GM15510 (cell line): ENCODE measurements at regions not wholly inside any gene's neighbourhood (a gene's known extent, or its start where the extent isn't known, plus 50 kb on each side); places are given as distances from the start of the nearest gene placed in this dataset.

Experiments used
- POLR2A ChIP-seq: IDR thresholded peaks from 3 replicates; pipeline ENCODE4 v1.6.1; 2011; ENCODE audit warnings: borderline replicate concordance; ENCODE audit not compliant: insufficient read length; ENCODE audit errors: extremely low read depth

DNA sequence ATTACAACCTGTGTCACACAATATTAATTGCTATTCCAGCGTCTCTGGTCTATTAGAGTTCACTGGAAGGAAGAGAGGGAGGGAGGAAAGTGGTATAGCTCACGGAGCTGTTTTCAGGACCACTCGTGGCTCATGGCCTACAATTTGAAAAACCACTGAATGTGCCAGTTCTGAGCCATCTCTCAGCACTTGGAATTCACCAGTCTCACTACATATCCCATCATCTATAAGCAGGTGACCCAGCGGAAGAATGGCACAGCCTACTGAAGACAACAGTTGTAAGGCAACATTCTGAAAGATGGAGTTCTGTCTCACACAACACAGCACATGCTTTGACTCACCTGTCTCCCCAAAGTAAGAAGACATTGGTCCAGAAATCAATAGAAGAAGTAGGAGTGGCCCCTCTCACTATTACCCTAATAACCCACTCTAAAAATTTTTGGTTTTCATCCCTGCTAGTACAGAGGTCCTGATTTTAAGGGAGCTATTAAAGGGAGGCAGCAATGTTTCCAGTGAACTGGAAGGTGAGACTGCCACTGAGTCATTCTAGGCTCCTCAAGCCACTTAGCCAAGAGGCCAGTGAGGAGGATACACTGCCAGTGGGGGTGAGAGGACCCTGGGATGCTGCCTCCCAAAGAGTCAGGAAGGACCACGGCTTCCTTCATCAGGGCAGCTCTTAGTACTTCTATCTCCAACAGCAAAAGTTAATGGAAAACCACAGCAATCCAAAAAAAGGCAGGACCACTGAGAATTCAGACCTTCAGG lies 50.0 kb upstream of the DOCK9 start:
- TF ChIP-seq POLR2A, result no peak

DNA sequence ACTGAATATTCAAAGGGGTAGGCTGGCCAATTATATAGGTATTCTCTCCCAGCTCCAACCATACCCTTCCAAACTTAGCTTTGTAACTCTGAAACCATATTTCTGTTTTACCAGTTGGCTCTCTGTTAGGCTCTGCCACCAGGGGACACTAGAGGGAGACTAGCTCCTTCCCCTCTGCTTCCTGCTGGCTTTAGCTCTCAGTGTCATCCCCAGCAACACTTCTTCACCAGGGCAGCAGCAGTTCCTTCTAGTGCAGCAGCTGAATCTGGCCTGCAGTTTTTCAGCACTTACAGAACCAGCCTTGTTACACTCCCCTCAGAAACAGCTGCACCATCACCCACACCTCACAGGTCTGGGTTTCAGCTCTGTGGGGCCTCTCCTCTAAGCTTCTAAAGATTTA lies 51.0 kb upstream of the DOCK9 start:
- no peak for TF ChIP-seq POLR2A

DNA sequence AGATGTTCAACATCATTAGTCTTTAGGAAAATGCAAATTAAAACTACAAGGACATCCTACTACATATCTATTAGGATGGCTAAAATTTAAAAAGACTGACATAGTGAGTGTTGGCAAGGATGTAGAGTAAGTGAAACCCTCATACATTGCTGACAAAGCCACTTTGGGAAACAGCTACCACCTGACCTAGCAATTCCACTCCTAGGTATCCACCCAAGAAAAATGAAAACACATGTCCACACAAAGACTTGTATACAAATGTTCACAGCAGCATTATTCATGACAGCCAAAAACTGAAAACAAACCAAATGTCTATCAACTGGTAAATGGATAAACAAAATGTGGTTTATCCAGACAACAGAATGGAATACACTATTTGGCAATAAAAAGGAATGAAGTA lies 51.7 kb upstream of the DOCK9 start:
- no peak for TF ChIP-seq POLR2A

DNA sequence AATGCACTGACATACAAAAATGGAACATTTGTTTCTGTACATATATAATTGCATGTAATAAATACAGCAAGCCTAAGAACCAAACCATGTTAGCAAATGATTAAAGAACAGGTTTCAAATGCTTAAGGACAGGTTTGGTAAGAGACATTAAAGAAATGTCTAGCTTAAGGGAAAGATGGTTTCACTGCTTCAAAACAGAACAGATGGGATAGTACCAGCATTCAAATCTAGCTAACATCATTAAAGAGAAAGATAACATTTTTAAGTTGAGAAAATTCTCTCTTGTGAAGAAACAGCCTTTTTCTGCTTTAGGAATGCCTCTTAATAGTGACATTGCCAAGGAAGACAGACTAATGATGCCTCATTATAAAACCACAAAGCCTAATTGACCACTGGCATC lies 52.5 kb upstream of the DOCK9 start:
- no peak for TF ChIP-seq POLR2A

DNA sequence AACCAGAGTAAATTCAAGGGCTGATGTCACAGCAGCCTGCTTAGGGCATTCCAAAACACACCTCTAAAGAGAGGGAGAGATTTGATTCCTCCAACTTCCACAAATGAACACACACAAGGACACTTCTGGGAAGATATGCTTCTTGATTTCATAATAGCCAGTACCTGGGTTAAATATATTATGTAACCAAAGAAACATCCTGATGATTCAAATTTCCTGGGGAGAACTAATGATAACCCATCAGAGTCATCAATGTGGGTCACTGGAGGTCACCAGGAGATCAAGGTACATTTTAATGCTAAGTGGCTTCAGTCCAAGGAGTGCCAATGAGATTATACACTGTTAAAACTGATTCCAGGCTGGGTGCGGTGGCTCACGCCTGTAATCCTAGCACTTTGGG lies 54.0 kb upstream of the DOCK9 start:
- no peak for TF ChIP-seq POLR2A

DNA sequence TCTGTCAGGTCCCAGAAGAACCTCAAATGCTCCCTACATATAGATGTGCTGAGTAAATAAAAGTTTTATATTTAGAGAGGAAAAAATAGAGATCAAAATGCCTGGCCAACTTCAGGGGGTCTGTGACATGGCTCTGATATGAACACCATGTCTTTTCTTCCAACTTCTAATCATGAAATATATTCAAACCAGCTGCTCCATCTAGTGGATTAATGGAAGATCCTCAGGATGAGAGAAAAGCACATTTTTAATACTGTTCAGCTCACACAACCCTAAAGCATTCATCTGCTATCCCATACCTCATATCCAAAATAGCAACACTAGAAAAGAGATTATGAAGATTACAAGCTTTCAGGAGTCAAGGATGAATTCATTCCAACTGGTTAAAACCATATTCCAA lies 56.0 kb upstream of the DOCK9 start:
- TF ChIP-seq POLR2A, result no peak

DNA sequence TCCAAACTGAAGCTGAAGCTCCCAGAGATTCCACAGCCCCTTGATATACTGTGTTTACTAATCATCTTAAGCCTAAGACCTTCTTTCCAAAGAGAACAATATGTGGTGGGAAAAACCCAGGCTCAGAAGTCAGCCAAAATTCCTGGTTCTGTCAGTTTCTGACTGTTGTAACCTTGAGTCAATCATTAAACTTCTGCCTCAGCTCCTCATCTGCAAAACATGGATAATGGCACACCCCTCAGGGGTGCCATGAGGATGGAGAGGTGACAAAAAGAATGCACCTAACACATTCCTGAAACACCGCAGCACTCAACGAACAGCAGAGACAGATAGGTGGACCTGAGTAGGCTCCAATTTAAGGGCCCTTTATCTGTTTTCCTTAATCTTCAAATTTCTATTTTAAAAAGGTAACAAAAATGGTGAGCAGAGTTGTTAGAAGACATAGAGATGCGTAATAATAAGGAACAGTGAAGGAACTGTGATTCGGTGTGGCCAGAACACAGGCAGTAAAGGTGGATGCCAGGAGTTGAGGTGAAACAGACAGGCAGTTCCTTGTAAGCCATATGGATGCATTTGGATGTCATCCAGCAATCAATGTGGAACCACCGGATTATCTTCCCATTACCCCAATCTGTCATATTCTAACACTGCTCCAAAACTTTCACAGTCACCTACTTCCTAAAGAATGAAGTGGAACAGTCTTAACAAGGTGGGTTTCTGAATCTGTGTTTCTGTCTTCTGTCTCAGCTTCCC lies 56.6 kb upstream of the DOCK9 start:
- no peak for TF ChIP-seq POLR2A

DNA sequence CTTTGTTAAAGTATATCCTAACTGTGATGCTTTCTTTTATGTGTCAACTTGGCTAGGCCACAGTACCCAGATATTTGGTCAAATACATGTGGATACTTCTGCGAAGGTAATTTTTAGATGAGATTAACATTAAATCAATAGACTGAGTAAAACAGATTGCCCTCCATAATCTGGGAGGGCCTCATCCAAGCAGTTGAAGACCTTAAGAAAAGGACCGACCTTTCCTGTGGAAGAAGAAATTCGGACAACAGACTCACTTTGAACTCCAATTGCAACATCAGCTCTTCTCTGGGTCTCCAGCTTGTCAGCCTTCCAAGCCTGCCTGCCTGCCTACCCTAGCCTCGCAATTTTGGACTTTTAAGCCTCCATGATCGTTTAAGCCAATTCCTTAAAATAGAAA lies 57.9 kb upstream of the DOCK9 start:
- no peak for TF ChIP-seq POLR2A

DNA sequence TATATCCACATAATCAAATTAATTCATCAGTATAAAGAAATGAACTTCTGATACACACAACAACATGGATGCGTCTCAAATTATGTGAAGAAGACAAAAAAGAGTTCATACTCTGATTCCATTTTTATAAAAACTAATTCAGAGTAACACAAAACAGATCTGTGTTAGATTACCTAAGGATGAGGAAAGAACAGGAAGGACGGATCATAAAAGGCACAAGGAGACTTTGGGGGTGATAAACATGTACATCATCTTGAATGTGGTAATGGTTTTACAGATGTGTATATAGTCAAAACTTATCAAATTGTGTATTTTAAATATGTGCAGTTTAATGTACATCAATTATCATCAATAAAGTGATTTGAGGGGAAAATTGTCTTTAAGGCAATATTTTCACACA lies 59.9 kb upstream of the DOCK9 start:
- no peak for TF ChIP-seq POLR2A

DNA sequence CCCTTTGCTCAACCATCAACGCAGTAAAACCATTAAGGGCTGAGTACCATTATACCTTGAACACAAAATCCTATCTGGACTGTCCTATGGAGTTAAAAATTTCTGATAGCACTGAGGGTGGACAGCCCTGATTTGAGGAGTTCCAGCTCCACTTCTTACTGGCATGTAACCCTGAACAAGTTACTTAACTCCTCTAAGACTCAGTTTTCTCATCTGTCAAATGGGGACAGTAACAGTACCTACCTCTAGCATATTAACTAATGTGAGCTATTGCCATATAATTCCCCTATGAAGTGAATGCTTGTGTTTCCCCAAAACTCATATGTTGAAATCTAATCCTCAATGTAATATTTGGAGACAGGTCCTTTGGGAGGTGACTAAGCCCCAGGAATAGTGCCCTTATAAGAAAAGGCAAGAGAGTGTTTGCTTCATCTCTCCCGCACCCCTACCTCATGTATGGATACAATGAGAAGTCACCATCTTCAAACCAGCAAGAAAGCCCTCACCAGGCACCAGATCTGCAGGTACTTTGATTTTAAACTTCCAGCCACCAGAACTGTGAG lies 61.9 kb upstream of the DOCK9 start:
- TF ChIP-seq POLR2A, result no peak

DNA sequence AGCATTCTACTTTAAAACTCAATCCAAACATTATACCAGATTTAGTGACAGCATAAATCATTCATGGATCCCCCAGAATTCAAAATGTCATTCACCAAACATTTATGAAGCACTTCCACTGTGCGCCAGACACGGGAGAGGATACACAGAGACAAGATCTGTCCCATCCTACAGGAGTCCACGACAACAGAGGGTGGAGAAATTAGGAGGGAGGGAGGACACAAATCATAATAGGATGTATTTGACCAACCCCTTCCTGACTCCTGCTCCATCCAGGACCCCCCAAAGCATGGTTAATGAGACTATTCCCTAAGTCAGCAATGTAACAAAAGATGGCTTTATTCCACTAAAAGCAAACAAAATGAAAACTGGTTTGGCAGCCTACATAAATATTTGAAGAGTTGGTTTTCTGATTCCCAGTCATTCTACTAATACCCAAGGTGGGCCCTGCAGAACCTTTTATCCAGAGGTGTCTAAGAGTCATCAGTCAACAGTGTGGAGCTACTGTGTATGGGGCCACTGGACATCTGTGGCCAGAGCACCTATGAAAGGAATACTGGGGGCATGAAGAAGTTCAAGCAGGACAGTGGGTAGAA lies 62.8 kb upstream of the DOCK9 start:
- no peak for TF ChIP-seq POLR2A

DNA sequence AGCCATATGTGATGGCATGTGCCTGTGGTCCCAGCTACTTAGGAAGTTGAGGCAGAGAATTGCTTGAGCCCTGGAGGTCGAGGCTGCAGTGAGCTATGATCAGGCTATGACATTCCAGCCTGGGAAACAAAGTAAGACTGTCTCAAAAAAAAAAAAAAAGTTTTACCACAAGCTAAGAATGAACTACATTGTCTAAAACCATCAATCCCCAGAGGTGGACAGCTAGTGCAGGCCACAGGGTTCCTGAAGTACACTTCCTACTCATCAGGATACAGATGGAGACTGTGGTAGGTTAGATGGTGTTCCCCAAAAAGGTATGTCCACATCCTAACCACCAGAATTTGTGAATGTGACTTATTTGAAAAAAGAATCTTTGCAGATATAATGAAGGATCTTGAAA lies 63.5 kb upstream of the DOCK9 start:
- no peak for TF ChIP-seq POLR2A

DNA sequence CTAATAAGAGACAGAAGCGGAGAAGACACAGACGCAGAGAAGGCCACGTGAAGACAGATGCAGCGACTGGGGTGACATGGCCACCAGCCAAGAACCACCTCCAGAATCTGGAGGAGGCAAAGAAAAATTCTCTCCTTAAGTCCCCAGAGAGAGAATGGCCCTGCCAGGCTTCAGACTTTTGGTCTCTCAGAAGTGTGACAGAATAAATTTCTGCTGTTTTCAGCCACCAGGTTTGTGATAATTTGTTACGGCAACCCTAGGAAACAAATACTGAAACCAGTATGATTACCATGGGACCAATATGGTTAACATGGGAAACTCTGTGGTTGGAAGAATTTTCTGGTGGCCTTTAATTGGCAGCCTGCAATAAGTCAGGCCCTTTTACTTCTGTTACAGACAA lies 63.9 kb upstream of the DOCK9 start:
- TF ChIP-seq POLR2A, result no peak

DNA sequence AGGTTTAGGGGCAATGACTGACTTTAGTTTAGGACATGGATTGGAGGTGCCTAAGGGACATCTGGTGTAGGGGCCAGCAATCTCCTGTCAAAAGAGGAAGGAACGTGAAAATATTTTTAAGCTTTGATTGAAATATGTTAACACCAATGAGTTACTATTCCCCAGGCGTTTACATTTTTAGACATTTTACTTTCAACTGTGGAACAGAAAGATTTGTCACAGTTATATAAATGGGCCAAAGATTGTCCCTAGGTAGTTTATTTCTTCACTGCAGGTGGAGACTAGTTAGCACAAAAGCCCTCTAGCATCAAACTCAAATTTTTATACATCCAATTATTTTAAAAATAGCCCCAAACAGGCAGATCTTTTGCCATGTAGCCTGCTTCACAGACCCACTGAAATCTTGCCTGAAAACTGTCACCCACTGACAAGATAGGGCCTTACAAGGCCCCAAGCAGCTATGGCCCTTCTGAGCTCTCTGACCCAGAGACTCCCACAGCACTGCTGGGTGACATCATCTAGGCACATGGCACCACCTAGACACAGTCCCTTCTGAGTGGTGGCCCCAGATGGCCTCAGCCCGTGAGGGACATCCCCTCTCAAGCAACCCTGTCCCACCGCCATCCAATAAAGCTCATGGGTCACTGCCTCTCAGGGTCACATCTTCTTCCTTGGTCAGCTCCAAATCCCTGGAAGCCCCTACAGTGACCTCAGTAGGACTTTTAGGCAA lies 64.8 kb upstream of the DOCK9 start:
- no peak for TF ChIP-seq POLR2A

DNA sequence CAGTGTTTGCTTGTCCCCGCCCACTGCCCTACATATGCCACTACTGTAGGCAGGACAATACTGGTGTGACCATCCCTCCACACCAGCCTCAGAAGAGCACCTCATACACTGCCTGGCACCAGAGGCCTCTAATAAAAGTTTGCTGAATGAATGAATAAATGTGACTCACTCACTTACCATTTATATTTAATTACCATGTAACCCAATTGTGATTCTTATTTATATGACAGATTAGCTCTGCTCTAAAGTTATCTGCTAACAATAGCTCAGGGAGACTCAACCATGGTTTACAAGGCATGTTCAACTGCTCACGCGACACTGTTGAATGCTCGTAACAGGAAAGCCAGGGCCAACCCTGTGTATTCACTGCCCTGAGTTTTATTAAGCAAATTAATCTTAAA lies 66.0 kb upstream of the DOCK9 start:
- no peak for TF ChIP-seq POLR2A
